Smooth muscle cell (in vitro differentiated cells): ENCODE measurements at regions not wholly inside any gene's neighbourhood (a gene's known extent, or its start where the extent isn't known, plus 50 kb on each side); places are given as distances from the start of the nearest gene placed in this dataset.

ENCODE experiments used
- DNase-seq: peaks from one replicate; lab custom pipeline; 2025; ENCODE audit not compliant: unreplicated experiment; lab: John Stamatoyannopoulos, UW
- H2AFZ ChIP-seq: fragments of 200-600 bp; sonication (generic); 2 replicates; pipeline ENCODE4 v1.6.0; 2016; ENCODE audit warnings: antibody characterized with exemption, low read depth, mild to moderate bottlenecking
- H3F3A ChIP-seq: fragments of 200-600 bp; sonication (generic); 2 replicates; pipeline ENCODE4 v1.6.0; 2017; ENCODE audit warnings: antibody characterized with exemption, low read depth
- H3K27ac ChIP-seq: fragments of 200-600 bp; sonication (generic); 2 replicates; pipeline ENCODE4 v1.5.1; 2016; ENCODE audit warnings: low read depth, mild to moderate bottlenecking
- H3K27me3 ChIP-seq: fragments of 200-600 bp; sonication (generic); 2 replicates; pipeline ENCODE4 v1.6.1; 2016; ENCODE audit warnings: low read depth, mild to moderate bottlenecking
- H3K36me3 ChIP-seq: fragments of 200-600 bp; sonication (generic); 2 replicates; pipeline ENCODE4 v1.5.1; 2016; ENCODE audit warnings: low read depth
- H3K4me1 ChIP-seq: fragments of 200-600 bp; sonication (generic); 2 replicates; pipeline ENCODE4 v1.5.1; 2016; ENCODE audit warnings: low read depth
- H3K4me2 ChIP-seq: fragments of 200-600 bp; sonication (generic); 2 replicates; pipeline ENCODE4 v1.6.0; 2016; ENCODE audit warnings: mild to moderate bottlenecking
- H3K4me3 ChIP-seq: fragments of 200-600 bp; sonication (generic); 2 replicates; pipeline ENCODE4 v1.5.1; 2016; ENCODE audit warnings: mild to moderate bottlenecking
- H3K79me2 ChIP-seq: fragments of 200-600 bp; sonication (generic); 2 replicates; pipeline ENCODE4 v1.6.0; 2016; ENCODE audit warnings: low read depth, mild to moderate bottlenecking
- H3K9ac ChIP-seq: fragments of 200-600 bp; sonication (generic); 2 replicates; pipeline ENCODE4 v1.6.0; 2016; ENCODE audit warnings: low read depth
- H3K9me3 ChIP-seq: fragments of 200-600 bp; sonication (generic); replicated peaks from 2 replicates; pipeline ENCODE4 v1.5.1; 2016; ENCODE audit warnings: low read depth
- H4K20me1 ChIP-seq: fragments of 200-600 bp; sonication (generic); 2 replicates; pipeline ENCODE4 v1.6.0; 2016; ENCODE audit warnings: low read depth
- CTCF ChIP-seq: fragments of 200-600 bp; sonication (generic); IDR thresholded peaks from 2 replicates; pipeline ENCODE4 v1.5.1; 2017; ENCODE audit warnings: borderline replicate concordance, mild to moderate bottlenecking, antibody characterized with exemption; ENCODE audit not compliant: insufficient read depth, poor library complexity, severe bottlenecking
- WGBS: methylation state at CpG from one replicate; pipeline ENCODE4 v1.1.7; 2016; ENCODE audit warnings: low lambda C conversion rate; 5-methylcytosine and 5-hydroxymethylcytosine counted together

- peaks cover 6% of the 10 kb centered on the region for H3K27me3 ChIP-seq
- no peaks in the 10 kb centered on the region for H4K20me1 ChIP-seq
- no peaks in the 10 kb centered on the region for H3K36me3 ChIP-seq
- no peaks in the 10 kb centered on the region for H3K79me2 ChIP-seq
- H3K9ac ChIP-seq = no peak overlapping the region
- no peak overlapping the region for H3K27ac ChIP-seq
- peaks cover 2% of the 10 kb centered on the region for H3F3A ChIP-seq
- H3K4me1 ChIP-seq = peaks cover 22% of the 10 kb centered on the region
- 98% methylated on average over 4 of the region's 4 CpGs for WGBS
- H3K9me3 ChIP-seq = no peaks in the 10 kb centered on the region
- TF ChIP-seq CTCF = no peak
- no peak for DNase-seq
- H2AFZ ChIP-seq = no peak overlapping the region
- H3K4me3 ChIP-seq = no peak overlapping the region
- H3K4me2 ChIP-seq = no peak overlapping the region
Observed at GRCh38 chr2:134777593-134777992, 58.8 kb upstream of the TMEM163 start.

GRCh38 chr2:134778372-134778771, 59.6 kb upstream of the TMEM163 start:
- H3K27me3 ChIP-seq = peaks cover 6% of the 10 kb centered on the region
- H3K27ac ChIP-seq = no peak overlapping the region
- DNase-seq = no peak
- no peak overlapping the region for H3K4me3 ChIP-seq
- H3F3A ChIP-seq = no peaks in the 10 kb centered on the region
- H2AFZ ChIP-seq = no peak overlapping the region
- peaks cover 14% of the 10 kb centered on the region for H3K4me1 ChIP-seq
- H3K4me2 ChIP-seq = no peak overlapping the region
- no peaks in the 10 kb centered on the region for H3K9me3 ChIP-seq
- WGBS = 78% methylated on average over 4 of the region's 4 CpGs
- no peak overlapping the region for H3K9ac ChIP-seq
- H3K79me2 ChIP-seq = no peaks in the 10 kb centered on the region
- peak; percentile 8 for TF ChIP-seq CTCF
- no peaks in the 10 kb centered on the region for H3K36me3 ChIP-seq
- H4K20me1 ChIP-seq = no peaks in the 10 kb centered on the region

GRCh38 chr2:134780972-134781371, 57.4 kb upstream of the ACMSD start:
- Histone ChIP-seq H3K27ac (no peak overlapping the region), H3K4me1 (no peaks in the 10 kb centered on the region), H3K27me3 (peaks cover 6% of the 10 kb centered on the region), H2AFZ (no peak overlapping the region), H3K4me3 (no peak overlapping the region), H3K9me3 (no peaks in the 10 kb centered on the region), H3K36me3 (no peaks in the 10 kb centered on the region), H3K79me2 (no peaks in the 10 kb centered on the region), H3K4me2 (no peak overlapping the region), H3K9ac (no peak overlapping the region), H3F3A (no peaks in the 10 kb centered on the region), H4K20me1 (no peaks in the 10 kb centered on the region)
- 56% methylated on average over 1 of the region's 1 CpG for WGBS
- no peak for DNase-seq
- TF ChIP-seq CTCF = no peak

GRCh38 chr2:134782107-134782506, 56.3 kb upstream of the ACMSD start:
- Histone ChIP-seq H3K4me1 (no peaks in the 10 kb centered on the region), H3K9me3 (no peaks in the 10 kb centered on the region), H2AFZ (no peak overlapping the region), H3K36me3 (no peaks in the 10 kb centered on the region), H3K4me3 (no peak overlapping the region), H3K27ac (no peak overlapping the region), H3K79me2 (no peaks in the 10 kb centered on the region), H3K9ac (no peak overlapping the region), H3F3A (no peaks in the 10 kb centered on the region), H4K20me1 (no peaks in the 10 kb centered on the region), H3K27me3 (peaks cover 6% of the 10 kb centered on the region), H3K4me2 (no peak overlapping the region)
- no peak for DNase-seq
- no peak for TF ChIP-seq CTCF
- 87% methylated on average over 7 of the region's 7 CpGs for WGBS
